ENCODE measurements at regions not wholly inside any gene's neighbourhood (a gene's known extent, or its start where the extent isn't known, plus 50 kb on each side); places are given as distances from the start of the nearest gene placed in this dataset.
"Not testable (repeated sequence)": the region's sequence is repeated elsewhere in the genome, so short reads cannot be mapped to it uniquely, and the experiment has no call there.

DNA sequence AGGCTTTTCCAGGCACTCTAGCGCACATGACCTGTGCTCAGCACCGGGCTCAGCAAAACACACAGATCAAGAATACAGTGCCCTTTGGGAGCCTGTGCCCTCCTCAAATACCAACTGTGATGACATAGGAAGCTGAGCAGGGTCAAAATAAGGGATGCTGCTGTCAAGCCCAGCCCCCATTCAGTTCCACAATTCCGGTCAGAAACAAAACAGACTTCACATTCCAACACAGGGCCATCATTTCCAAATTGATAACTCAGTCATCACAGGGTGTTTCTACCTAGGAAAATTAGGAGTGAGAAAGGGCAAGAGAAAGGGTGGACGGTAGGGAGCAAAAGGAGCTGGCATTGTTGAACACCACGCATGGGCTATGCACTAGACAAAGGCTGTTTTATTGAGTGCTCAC is 158.4 kb upstream of the CCDC54 start:
- WGBS = 95% methylated on average over 5 of the region's 5 CpGs
- Histone ChIP-seq H3K9me3 (ENCODE audit: insufficient read depth, low read depth, low read length) (no peaks in the 10 kb centered on the region), H3K36me3 (ENCODE audit: insufficient read depth, low read length) (no peaks in the 10 kb centered on the region), H3K27ac (ENCODE audit: low read depth, low read length) (no peak overlapping the region), H3K9ac (ENCODE audit: low read depth, low read length) (no peak overlapping the region), H3K4me3 (ENCODE audit: low read length) (no peak overlapping the region), H3K27me3 (ENCODE audit: insufficient read depth, low read length) (no peaks in the 10 kb centered on the region), H3K4me1 (ENCODE audit: insufficient read depth, low read length) (peaks cover 4% of the 10 kb centered on the region; the same call in 1 of the 2 replicates)

DNA sequence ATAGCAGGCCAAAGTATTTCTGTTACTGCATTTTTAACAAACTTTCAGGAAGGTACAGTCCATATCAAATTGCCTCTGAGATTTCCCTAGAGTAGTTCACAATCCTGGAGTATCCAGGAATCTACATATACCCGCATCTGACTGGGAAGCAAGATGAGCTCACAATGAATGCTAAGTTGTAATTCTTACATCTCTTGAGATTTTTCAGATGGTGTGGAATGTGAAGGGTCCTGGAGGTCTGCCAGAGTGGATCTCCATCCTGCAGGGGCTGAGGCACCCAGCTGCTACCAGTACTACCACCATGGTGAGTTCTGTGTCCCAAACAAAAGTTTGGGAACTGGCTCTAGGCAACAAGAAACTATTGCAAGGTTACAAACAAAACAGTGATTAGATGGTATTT is 156.7 kb upstream of the CCDC54 start:
- no peak overlapping the region for H3K9ac ChIP-seq (ENCODE audit: low read depth, low read length)
- H3K4me3 ChIP-seq (ENCODE audit: low read length) = no peak overlapping the region
- no peaks in the 10 kb centered on the region for H3K9me3 ChIP-seq (ENCODE audit: insufficient read depth, low read depth, low read length)
- H3K36me3 ChIP-seq (ENCODE audit: insufficient read depth, low read length) = no peaks in the 10 kb centered on the region
- H3K27me3 ChIP-seq (ENCODE audit: insufficient read depth, low read length) = no peaks in the 10 kb centered on the region
- H3K4me1 ChIP-seq (ENCODE audit: insufficient read depth, low read length) = peaks cover 4% of the 10 kb centered on the region; the same call in 1 of the 2 replicates
- WGBS = 100% methylated on average over 1 of the region's 1 CpG
- no peak overlapping the region for H3K27ac ChIP-seq (ENCODE audit: low read depth, low read length)

DNA sequence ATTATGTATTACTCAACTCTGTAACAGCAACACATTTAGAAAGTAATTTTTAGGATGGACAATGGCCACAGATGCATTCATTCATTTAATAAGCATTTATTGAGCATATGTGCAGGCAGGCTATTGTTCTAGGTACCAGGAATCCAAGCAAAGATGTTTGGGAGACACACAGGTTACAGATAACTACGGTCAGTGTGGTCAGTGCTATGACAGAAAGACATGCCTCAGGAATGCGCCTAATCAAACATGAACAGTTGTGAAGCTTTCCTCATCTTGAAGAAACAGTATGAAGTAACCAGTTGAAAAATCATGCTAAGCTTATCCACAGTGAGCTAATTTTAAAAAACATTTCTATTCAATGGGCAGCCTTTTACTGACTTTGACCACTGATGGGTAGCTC is 155.4 kb upstream of the CCDC54 start:
- H3K9me3 ChIP-seq (ENCODE audit: insufficient read depth, low read depth, low read length) = no peaks in the 10 kb centered on the region
- no peak overlapping the region for H3K4me3 ChIP-seq (ENCODE audit: low read length)
- H3K36me3 ChIP-seq (ENCODE audit: insufficient read depth, low read length) = no peaks in the 10 kb centered on the region
- no peaks in the 10 kb centered on the region for H3K4me1 ChIP-seq (ENCODE audit: insufficient read depth, low read length)
- no peak overlapping the region for H3K9ac ChIP-seq (ENCODE audit: low read depth, low read length)
- WGBS = 98% methylated on average over 2 of the region's 2 CpGs
- H3K27ac ChIP-seq (ENCODE audit: low read depth, low read length) = no peak overlapping the region
- H3K27me3 ChIP-seq (ENCODE audit: insufficient read depth, low read length) = no peaks in the 10 kb centered on the region

DNA sequence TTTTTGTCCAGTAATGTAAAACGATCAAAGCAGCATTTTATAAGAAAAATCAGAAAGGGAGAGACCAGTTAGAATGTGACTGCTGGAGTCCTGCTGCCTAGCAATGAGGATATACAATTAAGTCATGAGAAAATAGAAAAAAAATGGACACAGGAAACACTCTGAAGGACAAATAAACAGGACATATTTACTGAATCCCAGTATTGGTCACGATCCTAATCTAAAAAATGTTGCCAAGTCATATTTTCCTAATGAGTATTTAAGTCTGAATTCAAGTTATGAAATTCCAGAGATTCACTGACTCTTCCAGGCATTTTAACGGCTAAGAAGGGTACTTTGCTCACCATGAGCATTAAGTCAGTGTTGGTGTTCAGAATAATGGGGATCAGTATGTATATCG is 154.3 kb upstream of the CCDC54 start:
- WGBS = 96% methylated on average over 3 of the region's 4 CpGs
- Histone ChIP-seq H3K27ac (ENCODE audit: low read depth, low read length) (no peak overlapping the region), H3K27me3 (ENCODE audit: insufficient read depth, low read length) (no peaks in the 10 kb centered on the region), H3K4me1 (ENCODE audit: insufficient read depth, low read length) (no peaks in the 10 kb centered on the region), H3K4me3 (ENCODE audit: low read length) (no peak overlapping the region), H3K36me3 (ENCODE audit: insufficient read depth, low read length) (no peaks in the 10 kb centered on the region), H3K9ac (ENCODE audit: low read depth, low read length) (no peak overlapping the region), H3K9me3 (ENCODE audit: insufficient read depth, low read depth, low read length) (no peaks in the 10 kb centered on the region)

DNA sequence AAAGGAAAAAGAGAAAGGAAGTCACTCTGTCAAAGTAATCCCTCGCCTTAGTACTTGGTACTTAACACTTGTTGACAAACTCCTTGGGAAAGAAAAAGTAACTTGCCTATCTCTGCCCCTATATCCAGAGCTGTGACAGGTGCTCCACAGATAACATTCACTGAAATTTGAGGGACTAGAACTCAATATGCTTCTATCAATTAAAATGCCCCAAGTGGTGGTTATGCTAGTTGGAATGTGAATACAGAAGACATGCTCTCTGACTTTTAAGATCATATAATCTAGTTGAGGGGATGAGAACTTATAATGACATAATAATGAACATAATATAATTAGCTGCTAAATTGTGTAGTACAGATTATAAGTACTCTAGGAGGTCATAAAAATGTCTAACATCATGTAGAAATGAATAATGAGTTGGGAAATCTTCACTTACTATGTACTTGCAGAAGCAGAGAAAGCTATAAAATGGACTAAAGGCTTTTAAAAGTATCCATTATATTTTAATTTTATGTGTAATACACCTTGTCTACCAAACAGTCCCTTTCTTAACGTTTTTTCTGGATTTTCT is 153.1 kb upstream of the CCDC54 start:
- Histone ChIP-seq H3K36me3 (ENCODE audit: insufficient read depth, low read length) (no peaks in the 10 kb centered on the region), H3K4me1 (ENCODE audit: insufficient read depth, low read length) (no peaks in the 10 kb centered on the region), H3K9ac (ENCODE audit: low read depth, low read length) (no peak overlapping the region), H3K27ac (ENCODE audit: low read depth, low read length) (no peak overlapping the region), H3K9me3 (ENCODE audit: insufficient read depth, low read depth, low read length) (no peaks in the 10 kb centered on the region), H3K4me3 (ENCODE audit: low read length) (no peak overlapping the region), H3K27me3 (ENCODE audit: insufficient read depth, low read length) (no peaks in the 10 kb centered on the region)
- WGBS = 79% methylated on average over 1 of the region's 2 CpGs

DNA sequence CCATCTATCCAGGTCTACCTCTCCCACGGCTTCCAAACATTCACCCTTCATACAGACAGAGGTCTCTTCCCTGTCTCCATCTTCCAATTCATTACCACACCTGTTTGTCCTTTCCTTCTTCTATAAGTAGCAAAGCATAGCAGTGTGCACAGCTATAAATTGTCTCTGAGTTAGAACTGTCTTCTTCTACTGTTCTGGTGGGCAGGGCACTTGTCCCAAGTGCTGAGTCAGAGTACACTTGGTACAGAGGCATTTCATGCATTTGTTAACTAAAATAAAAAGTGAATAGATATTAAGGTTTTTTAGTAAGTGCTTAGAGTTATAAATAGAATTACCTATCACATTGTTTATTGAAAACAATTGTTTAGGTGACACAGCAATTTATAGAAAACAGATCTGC is 150.1 kb upstream of the CCDC54 start:
- 86% methylated on average over 1 of the region's 1 CpG for WGBS

DNA sequence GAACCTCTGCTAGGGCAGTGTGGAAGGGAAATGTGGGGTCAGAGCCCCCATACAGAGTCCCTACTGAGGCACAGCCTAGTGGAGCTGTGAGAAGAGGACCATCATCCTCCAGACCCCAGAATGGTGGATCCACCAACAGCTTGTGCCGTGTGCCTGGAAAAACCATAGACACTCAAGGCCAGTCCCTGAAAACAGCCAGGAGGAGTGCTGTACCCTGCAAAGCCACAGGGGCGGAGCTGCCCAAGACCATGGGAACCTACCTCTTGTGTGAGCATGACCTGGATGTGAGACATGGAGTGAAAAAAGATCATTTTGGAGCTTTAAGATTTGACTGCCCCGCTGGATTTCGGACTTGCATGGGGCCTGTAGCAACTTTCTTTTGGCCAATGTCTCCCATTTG is 143.4 kb upstream of the CCDC54 start:
- 95% methylated on average over 4 of the region's 4 CpGs for WGBS

More for the DNA sequence above, 150.1 kb upstream of the CCDC54 start:
- Histone ChIP-seq H3K27ac (ENCODE audit: low read depth, low read length) (no peak overlapping the region), H3K4me1 (ENCODE audit: insufficient read depth, low read length) (no peaks in the 10 kb centered on the region), H3K9me3 (ENCODE audit: insufficient read depth, low read depth, low read length) (no peaks in the 10 kb centered on the region), H3K4me3 (ENCODE audit: low read length) (no peak overlapping the region), H3K36me3 (ENCODE audit: insufficient read depth, low read length) (no peaks in the 10 kb centered on the region), H3K9ac (ENCODE audit: low read depth, low read length) (no peak overlapping the region), H3K27me3 (ENCODE audit: insufficient read depth, low read length) (no peaks in the 10 kb centered on the region)

DNA sequence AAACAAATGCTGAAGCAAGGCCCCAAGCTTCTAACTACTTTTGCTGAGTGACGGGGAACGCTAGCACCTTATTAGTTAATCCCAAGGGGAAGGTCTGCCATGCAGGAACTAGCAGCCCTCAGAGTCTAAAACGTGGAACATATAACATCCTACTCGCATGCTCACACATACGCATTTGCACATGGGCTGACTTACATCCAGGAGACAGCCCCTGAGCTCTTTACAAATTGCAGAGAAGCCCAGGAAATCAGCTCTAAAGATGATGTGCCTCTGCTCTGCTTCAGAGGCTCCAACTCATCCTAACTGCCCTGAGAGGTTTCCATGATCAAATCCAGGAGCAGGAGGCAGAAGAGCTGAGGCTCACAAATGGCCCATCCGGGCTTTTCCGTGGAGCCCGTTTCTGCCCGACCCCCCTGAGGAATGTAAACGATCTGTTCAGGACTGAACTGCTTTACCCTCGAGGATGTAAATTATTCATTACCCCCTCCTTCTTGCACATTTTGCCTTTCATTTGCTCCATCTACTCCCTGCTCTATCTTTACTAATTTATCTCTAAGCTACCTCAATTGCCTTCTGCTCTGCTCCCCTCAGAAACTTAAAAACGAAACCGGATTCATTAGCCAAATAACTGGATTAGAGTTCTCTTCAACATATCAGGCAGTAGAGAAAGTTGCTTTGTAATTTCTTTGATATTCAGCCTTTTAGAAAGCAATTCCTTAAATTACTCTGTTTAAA is 141.9 kb upstream of the CCDC54 start:
- H3K36me3 ChIP-seq (ENCODE audit: insufficient read depth, low read length) = no peaks in the 10 kb centered on the region
- H3K9me3 ChIP-seq (ENCODE audit: insufficient read depth, low read depth, low read length) = no peaks in the 10 kb centered on the region
- peaks cover 12% of the 10 kb centered on the region for H3K27me3 ChIP-seq (ENCODE audit: insufficient read depth, low read length)
- H3K4me1 ChIP-seq (ENCODE audit: insufficient read depth, low read length) = no peaks in the 10 kb centered on the region
- H3K9ac ChIP-seq (ENCODE audit: low read depth, low read length) = no peak overlapping the region
- no peak overlapping the region for H3K27ac ChIP-seq (ENCODE audit: low read depth, low read length)
- WGBS = 73% methylated on average over 13 of the region's 13 CpGs
- no peak overlapping the region for H3K4me3 ChIP-seq (ENCODE audit: low read length)

More for the DNA sequence above, 143.4 kb upstream of the CCDC54 start:
- not testable (repeated sequence) for H3K27ac ChIP-seq (ENCODE audit: low read depth, low read length); H3K4me1 ChIP-seq (ENCODE audit: insufficient read depth, low read length); H3K36me3 ChIP-seq (ENCODE audit: insufficient read depth, low read length); H3K9ac ChIP-seq (ENCODE audit: low read depth, low read length); H3K4me3 ChIP-seq (ENCODE audit: low read length); H3K9me3 ChIP-seq (ENCODE audit: insufficient read depth, low read depth, low read length); H3K27me3 ChIP-seq (ENCODE audit: insufficient read depth, low read length)

DNA sequence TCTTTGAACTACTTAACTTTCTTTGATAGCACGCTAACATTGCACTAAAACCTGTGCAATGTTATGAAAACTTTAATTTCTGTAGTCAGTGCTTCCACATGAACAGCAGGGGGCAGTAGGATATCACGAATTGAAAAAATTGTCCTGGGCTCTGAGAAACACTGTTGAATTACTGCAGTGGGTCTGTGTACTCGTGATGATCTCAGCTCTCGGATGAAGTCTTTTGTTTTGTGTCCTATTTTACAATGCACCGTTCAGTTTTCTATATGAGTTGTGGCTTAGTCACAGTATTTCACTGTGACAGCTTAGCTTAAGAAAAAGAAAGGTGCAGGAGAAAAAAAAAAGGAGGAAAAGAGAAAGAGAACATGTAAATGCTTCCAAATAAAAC is 141.3 kb upstream of the CCDC54 start:
- Histone ChIP-seq H3K27ac (ENCODE audit: low read depth, low read length) (no peak overlapping the region), H3K4me1 (ENCODE audit: insufficient read depth, low read length) (no peaks in the 10 kb centered on the region), H3K27me3 (ENCODE audit: insufficient read depth, low read length) (peaks cover 17% of the 10 kb centered on the region), H3K9me3 (ENCODE audit: insufficient read depth, low read depth, low read length) (no peaks in the 10 kb centered on the region), H3K36me3 (ENCODE audit: insufficient read depth, low read length) (no peaks in the 10 kb centered on the region), H3K4me3 (ENCODE audit: low read length) (no peak overlapping the region), H3K9ac (ENCODE audit: low read depth, low read length) (no peak overlapping the region)
- 23% methylated on average over 5 of the region's 5 CpGs for WGBS

DNA sequence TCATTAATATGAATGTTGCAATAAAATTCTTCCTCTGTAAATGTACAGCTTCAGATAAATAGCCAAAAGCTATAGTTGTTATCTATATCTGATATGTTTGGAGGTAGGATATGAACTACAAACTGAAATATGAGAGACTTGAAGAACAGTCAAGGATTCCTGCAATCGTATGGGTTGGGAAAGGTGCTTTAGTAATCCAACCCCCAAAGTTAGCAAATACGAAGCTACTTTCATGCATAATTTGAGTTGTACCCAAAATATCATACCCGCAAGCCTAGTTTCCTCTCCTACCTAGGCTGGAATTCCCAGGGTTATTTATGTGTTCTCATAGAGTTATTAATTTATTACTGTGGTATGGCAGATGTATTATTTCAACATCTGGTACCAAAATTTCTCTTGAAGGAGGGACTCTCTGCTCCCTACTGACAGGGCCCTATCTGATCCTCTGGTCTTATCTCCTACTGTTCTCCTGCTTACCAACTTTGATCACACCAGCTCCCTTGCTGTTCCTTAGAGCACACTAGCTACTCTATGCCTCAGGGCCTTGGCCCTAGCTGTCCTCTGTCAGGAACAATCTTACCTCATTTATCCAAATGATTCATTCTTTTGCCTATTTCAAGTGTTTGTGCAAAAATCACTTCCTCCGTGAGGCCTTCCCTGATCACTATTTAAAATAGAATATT is 140.4 kb upstream of the CCDC54 start:
- peaks cover 21% of the 10 kb centered on the region for H3K27me3 ChIP-seq (ENCODE audit: insufficient read depth, low read length)
- no peak overlapping the region for H3K9ac ChIP-seq (ENCODE audit: low read depth, low read length)
- H3K27ac ChIP-seq (ENCODE audit: low read depth, low read length) = no peak overlapping the region
- no peaks in the 10 kb centered on the region for H3K36me3 ChIP-seq (ENCODE audit: insufficient read depth, low read length)
- 90% methylated on average over 4 of the region's 4 CpGs for WGBS
- H3K4me3 ChIP-seq (ENCODE audit: low read length) = no peak overlapping the region
- H3K9me3 ChIP-seq (ENCODE audit: insufficient read depth, low read depth, low read length) = no peaks in the 10 kb centered on the region
- H3K4me1 ChIP-seq (ENCODE audit: insufficient read depth, low read length) = no peaks in the 10 kb centered on the region

DNA sequence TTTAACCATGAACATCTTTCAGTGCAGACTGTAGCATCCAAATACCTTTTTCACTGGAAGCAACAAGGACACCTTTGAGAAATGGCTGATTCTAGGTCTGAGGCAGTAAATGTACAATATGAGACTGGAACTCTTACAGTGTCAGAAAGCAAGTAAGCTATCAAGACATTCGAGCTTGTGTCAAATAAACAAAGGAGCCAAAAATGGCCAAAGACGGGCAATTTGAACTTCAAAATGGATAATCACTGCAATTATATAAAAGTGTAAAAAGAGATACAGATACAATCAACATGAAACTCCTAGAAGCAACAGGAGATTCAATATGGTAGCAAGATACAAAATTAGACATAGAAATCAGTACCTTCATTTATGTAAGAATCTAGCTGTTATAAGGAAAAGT is 138.5 kb upstream of the CCDC54 start:
- H3K4me3 ChIP-seq (ENCODE audit: low read length) = no peak overlapping the region
- H3K36me3 ChIP-seq (ENCODE audit: insufficient read depth, low read length) = no peaks in the 10 kb centered on the region
- 88% methylated on average over 1 of the region's 2 CpGs for WGBS
- peaks cover 21% of the 10 kb centered on the region for H3K27me3 ChIP-seq (ENCODE audit: insufficient read depth, low read length)
- no peak overlapping the region for H3K27ac ChIP-seq (ENCODE audit: low read depth, low read length)
- no peak overlapping the region for H3K9ac ChIP-seq (ENCODE audit: low read depth, low read length)
- H3K4me1 ChIP-seq (ENCODE audit: insufficient read depth, low read length) = no peaks in the 10 kb centered on the region
- no peaks in the 10 kb centered on the region for H3K9me3 ChIP-seq (ENCODE audit: insufficient read depth, low read depth, low read length)

All from HUES64 (cell line).